ENCODE measurements at regions not wholly inside any gene's neighbourhood (a gene's known extent, or its start where the extent isn't known, plus 50 kb on each side); places are given as distances from the start of the nearest gene placed in this dataset.

GRCh38 chr6:114534813-114535212 lies 192.0 kb upstream of the HS3ST5 start (continued):
- no peak for TF ChIP-seq MGA (IDR thresholded peaks at IDR 0.05)
- TF ChIP-seq CUX1 (CRISPR knock-in tag; IDR thresholded peaks at IDR 0.05): no peak
- no peak for TF ChIP-seq VEZF1 (CRISPR knock-in tag; IDR thresholded peaks at IDR 0.05)
- no peak for TF ChIP-seq CHD2 (IDR thresholded peaks at IDR 0.05; ENCODE audit: low read depth, low read length)
- TF ChIP-seq MAFK (IDR thresholded peaks at IDR 0.05; ENCODE audit: low read length): no peak
- TF ChIP-seq ZNF121 (CRISPR knock-in tag; conservative IDR thresholded peaks at IDR 0.05): no peak

Measured in K562 (cell line).